BE2C (cell line): ENCODE measurements at regions not wholly inside any gene's neighbourhood (a gene's known extent, or its start where the extent isn't known, plus 50 kb on each side); places are given as distances from the start of the nearest gene placed in this dataset.

Experiments used
- DNase-seq: peaks from one replicate; pipeline ENCODE4 v3.0.0-alpha.2; 2020
- H3K27me3 ChIP-seq: fragments of 250-450 bp; sonication (Bioruptor Pico); 2 replicates; pipeline ENCODE4 v1.5.1; 2020; ENCODE audit warnings: mild to moderate bottlenecking
- H3K36me3 ChIP-seq: fragments of 250-450 bp; sonication (Bioruptor Pico); 2 replicates; pipeline ENCODE4 v1.5.1; 2020; ENCODE audit warnings: mild to moderate bottlenecking
- H3K4me1 ChIP-seq: fragments of 250-450 bp; sonication (Bioruptor Pico); 2 replicates; pipeline ENCODE4 v1.5.1; 2020
- H3K4me3 ChIP-seq: 2 replicates; pipeline ENCODE4 v1.5.1; 2011; ENCODE audit warnings: low read depth, low read length
- H3K9me3 ChIP-seq: fragments of 250-450 bp; sonication (Bioruptor Pico); 2 replicates; pipeline ENCODE4 v1.5.1; 2020
- TF ChIP-seq, protein P1 (sequence below): IDR thresholded peaks from 2 replicates; pipeline ENCODE4 v1.5.1; 2012; ENCODE audit warnings: mild to moderate bottlenecking, low read depth, low read length

DNA sequence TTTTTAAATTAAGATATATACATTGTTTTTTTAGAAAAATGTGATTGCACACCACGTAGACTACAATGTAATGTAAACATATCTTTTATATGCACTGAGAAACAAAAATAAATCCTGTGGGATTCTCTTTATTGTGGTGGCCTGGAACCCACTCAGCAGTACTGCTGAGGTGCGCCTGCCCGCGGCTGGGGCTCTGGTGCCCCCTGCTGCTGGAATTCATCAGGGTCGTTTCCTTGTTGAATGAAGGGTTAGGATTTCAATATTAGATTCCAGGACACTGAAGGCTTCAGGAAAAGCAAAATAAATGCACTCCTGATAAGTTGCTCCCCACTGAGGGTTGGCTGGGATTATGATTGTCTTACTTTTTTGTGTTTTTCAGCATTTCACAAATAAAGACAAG is 175.8 kb upstream of the GGTLC1 start:
- DNase-seq: peak; percentile 33
- Histone ChIP-seq H3K4me1 (no peaks in the 10 kb centered on the region), H3K27me3 (no peaks in the 10 kb centered on the region), H3K4me3 (no peak overlapping the region), H3K9me3 (no peaks in the 10 kb centered on the region), H3K36me3 (no peaks in the 10 kb centered on the region)
- TF ChIP-seq, protein P1, sequence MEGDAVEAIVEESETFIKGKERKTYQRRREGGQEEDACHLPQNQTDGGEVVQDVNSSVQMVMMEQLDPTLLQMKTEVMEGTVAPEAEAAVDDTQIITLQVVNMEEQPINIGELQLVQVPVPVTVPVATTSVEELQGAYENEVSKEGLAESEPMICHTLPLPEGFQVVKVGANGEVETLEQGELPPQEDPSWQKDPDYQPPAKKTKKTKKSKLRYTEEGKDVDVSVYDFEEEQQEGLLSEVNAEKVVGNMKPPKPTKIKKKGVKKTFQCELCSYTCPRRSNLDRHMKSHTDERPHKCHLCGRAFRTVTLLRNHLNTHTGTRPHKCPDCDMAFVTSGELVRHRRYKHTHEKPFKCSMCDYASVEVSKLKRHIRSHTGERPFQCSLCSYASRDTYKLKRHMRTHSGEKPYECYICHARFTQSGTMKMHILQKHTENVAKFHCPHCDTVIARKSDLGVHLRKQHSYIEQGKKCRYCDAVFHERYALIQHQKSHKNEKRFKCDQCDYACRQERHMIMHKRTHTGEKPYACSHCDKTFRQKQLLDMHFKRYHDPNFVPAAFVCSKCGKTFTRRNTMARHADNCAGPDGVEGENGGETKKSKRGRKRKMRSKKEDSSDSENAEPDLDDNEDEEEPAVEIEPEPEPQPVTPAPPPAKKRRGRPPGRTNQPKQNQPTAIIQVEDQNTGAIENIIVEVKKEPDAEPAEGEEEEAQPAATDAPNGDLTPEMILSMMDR: peak; percentile 62

DNA sequence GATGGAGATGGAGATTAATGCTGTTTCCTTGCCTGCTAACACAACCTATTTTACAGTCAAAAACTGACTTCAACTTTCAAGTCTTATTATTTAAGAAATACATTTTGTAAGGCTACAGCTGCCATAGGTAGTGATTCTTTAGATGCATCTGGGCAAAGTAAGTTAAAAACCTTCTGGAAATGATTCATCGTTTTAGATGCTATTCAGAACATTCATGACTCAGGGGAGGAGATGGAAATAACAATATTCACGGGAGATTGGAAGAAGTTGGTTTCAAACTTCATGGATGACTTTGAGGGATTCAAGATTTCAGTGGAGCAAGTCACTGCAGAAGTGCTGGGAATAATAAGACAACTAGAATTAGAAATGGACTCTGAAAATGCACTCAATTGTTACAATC is 174.9 kb upstream of the GGTLC1 start:
- DNase-seq: no peak
- H3K4me1 ChIP-seq: no peaks in the 10 kb centered on the region
- H3K4me3 ChIP-seq: no peak overlapping the region
- TF ChIP-seq, protein P1: no peak
- H3K27me3 ChIP-seq: no peaks in the 10 kb centered on the region
- H3K36me3 ChIP-seq: no peaks in the 10 kb centered on the region
- H3K9me3 ChIP-seq: no peaks in the 10 kb centered on the region

DNA sequence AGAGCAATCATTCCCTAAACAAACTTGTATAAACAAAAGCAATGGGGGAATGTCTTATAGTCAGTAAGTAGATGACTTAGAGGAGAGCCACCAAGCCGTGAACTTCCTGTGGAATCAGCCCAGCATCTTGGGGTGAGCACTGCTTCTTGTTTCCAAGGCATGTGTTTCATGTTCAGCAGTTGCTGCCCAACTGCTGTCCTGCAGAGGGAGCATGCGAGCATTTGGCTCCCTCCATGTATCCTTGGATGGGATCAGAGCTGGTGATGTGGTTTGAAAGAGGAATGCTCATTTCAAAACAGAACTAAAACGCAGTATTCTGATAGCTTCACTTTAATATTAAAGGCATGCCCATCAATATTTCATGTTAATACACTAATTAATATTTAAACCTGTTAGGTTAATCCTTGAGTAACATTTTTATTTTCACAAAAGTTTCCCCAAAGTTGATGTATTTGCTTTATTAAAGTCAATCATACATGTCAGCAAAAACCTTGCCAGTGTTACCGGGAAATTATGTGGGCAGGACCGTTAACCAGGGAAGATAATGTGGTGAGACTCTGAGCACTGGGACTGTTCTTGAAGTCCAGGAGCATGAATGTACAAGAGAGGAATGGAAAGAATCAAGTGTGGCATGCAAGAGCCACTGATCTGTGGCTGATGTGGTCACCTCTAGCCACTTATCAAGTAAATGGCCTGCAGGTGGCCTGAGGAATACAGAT is 172.1 kb upstream of the GGTLC1 start:
- TF ChIP-seq, protein P1: peak; percentile 82
- H3K27me3 ChIP-seq: no peaks in the 10 kb centered on the region
- H3K9me3 ChIP-seq: no peaks in the 10 kb centered on the region
- H3K4me1 ChIP-seq: no peaks in the 10 kb centered on the region
- DNase-seq: peak; percentile 57
- H3K36me3 ChIP-seq: no peaks in the 10 kb centered on the region
- no peak overlapping the region for H3K4me3 ChIP-seq

DNA sequence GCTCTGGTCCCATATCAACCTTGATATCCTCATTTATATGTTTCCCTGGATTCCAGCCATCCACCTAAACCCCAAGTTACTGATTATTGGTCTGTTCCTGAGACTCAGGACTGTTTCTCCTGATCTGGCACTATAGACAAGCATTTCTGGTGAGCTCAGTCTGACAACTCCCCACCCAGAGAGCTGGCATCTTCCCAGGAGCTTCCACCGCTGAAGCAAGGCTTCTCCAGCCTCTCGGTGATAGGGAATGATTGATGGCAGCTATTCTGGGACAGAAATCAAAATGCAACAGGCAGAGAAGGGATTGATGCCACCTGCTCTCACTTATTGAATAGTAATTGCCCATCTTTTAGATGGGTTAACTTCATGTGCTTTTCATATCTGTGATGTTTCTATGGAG is 169.7 kb upstream of the GGTLC1 start:
- TF ChIP-seq, protein P1: no peak
- Histone ChIP-seq H3K27me3 (no peaks in the 10 kb centered on the region), H3K4me1 (no peaks in the 10 kb centered on the region), H3K9me3 (no peaks in the 10 kb centered on the region), H3K36me3 (no peaks in the 10 kb centered on the region), H3K4me3 (no peak overlapping the region)
- no peak for DNase-seq

DNA sequence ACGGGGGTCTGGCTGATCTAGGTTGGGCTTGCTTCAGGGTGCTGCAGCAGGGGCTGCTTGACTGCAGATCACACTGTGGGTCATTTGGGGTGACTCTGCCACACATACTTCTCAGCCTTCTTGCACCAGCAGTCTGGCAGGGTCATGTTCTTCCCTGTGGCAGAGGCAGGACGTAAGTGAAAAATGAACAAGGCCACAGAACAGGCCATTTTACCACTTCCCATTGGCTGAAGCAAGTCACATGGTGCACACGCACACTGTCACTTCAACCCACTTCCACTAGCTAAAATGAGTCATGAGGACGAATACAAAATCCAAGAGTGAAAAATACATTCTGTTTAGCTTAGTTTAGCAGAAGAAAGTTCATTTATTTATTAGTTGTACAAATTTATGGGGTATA is 168.6 kb upstream of the GGTLC1 start:
- Histone ChIP-seq H3K4me1 (no peaks in the 10 kb centered on the region), H3K4me3 (no peak overlapping the region), H3K9me3 (no peaks in the 10 kb centered on the region), H3K27me3 (no peaks in the 10 kb centered on the region), H3K36me3 (no peaks in the 10 kb centered on the region)
- TF ChIP-seq, protein P1: no peak
- DNase-seq: no peak
